HG02798 (cell line): ENCODE measurements at regions not wholly inside any gene's neighbourhood (a gene's known extent, or its start where the extent isn't known, plus 50 kb on each side); places are given as distances from the start of the nearest gene placed in this dataset.
A peak's percentile ranks its signal among the peaks of the same experiment; 100 is the strongest.
"Not testable (repeated sequence)": the region's sequence is repeated elsewhere in the genome, so short reads cannot be mapped to it uniquely, and the experiment has no call there.

Source experiments
- ATAC-seq: cut with Tn5 transposase; IDR thresholded peaks from one replicate; pipeline ENCODE4 v1.9.1; 2021; ENCODE audit warnings: mild to moderate bottlenecking; ENCODE audit not compliant: unreplicated experiment, poor library complexity

DNA sequence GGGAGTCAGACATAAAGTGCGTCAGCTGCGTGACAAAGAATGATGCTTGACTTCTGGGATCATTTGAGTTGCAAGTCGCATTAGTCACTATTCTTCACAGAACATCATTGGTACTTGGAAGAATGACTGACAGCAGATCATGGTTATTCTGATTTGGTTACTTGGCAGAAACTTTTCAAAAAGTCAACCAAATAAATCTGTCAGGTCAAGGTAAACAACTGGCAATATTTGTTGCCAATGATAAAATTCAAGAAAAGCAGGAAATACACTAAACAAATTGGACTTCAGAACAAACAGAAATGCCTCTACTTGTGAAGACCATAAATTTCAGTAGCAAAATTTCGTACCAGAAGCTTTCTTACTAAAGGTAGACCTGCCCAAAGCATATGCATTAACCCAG, 221.6 kb downstream of the TFAP2A start:
- ATAC-seq, result no peak

DNA sequence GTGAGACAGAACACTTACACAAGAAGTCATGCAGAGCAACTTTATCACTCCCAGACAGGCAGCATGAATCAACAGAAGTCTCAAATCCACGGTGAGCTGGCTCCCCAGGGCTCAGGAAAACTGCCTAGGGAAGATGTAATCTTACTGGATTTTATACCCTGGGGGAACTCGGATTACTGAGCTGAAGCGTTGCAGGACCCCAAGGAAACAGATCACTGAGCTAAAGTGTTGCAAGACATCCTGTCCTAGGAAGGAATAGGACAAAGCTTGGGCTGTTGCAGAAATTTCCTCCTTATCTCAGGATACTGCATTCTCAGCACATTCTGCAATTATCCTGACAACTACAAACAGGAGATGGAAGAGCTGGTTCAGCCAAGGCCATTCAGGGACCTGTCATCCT, 224.8 kb downstream of the TFAP2A start:
- no peak for ATAC-seq

DNA sequence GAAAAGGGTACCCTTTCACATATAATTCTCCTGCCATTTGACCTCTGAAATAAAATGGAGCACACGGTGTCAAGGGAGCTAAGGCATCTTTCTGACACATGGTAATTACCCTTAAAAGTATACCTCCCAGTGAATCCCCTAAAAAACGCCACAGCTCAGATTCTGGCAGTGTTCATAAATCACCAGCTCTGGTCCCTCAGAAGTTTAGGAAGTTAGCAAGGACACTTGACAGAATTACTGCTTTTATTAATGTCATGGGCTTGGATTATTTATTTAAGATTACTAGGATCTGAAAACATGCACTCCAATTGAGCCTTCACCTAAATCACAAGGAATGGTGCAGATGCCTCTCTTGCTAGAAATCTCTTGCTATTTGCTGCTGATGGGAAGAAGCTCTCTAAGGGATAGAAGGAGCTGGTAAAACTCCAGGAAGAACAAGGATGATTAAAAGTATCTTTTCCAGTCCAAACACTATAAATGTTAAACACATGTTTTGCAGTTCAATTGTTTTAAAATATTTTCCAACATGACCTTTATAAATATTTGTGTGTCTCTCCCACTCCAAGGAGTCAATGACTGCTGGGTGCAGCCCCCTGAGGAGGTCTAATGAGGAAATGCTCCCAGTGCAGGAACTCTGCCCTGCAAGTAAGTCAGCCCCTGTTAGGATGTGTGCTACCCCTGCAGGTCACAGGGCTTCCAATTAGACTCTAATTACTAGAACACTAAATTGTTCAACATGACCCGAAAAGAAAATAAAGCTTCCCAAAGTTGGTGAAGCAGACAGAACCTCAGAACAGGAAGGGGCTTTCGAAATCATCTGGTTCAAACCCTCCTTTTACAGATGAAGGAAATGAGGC, 230.3 kb downstream of the TFAP2A start:
- ATAC-seq, result no peak

DNA sequence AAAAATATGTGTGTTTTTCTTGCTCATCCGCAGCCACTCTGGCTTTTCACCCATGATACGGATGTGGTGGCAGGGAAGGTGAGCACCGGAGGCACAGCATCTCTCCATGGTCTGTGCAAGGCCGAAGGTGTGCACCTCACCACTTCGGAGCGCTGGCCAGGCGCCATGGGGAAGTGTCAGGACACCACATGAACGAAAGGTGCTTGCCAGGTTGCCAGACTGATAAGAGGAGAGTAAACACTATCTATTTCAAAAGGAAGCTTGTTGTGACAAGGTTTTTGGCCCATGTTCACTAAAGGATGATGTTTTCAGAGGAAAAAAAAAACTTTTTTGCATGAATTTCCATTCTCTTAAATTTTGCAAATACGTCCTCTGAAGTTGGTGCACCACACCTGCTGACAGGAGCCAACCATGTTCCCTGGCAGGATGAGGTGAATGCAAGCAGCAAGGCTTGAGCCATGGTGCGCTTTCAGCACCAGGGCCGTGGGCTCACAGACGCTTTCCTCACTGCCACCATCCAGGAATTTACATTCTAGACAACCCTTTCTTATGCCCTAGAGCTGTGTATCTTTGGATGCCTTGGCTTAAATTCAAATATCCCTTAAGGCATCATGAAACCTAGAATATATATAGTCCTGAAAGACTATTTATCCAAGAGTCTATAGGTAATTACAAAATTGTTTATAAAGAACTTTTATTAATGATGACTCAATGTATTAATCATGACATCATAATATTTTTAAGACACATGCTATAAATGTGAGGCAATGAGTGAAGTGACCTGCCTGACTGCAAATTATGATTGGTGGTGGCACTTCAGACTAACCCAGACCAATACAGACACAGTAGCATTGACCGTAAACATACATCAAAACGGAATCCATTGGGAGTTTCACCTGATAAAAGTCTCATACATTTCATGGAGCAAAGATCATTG, 234.5 kb downstream of the TFAP2A start:
- no peak for ATAC-seq

DNA sequence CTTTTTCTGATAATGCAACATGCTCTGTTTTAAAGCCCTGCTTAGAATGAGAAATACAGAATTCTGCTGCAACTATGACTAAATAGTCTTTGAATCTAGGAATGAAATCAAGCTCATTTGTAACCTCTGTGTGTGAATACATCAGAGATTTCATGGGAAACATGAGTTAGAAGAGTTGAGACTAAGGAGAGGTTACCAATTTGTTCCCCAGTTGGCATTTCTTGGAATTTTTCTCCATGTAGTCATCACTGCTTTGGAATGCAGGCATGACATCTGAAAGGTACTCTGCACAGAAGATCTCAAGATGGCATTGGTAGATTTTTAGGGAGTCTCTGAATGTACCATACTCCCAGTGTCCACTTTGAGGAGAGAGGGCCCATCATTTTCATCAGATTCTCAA, 237.2 kb downstream of the TFAP2A start:
- no peak for ATAC-seq

DNA sequence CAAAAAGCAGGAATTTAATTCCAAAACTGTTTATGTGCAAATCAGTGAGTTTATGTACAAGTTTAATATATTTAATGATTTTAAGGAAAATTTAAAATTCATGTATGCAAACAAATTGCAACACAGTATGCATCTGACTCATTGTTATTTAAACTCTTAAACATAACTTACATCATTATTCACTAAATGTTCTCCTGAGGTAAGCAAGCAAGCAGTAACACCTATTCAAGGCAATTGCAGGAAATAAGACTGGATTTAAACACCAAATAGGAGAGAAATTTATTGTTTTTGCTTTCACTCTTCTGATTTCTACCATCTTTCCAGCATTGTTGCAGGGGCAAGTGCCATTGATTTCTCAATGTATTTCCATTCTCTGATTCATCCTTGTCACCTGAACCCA, 239.5 kb downstream of the TFAP2A start:
- ATAC-seq, result no peak

DNA sequence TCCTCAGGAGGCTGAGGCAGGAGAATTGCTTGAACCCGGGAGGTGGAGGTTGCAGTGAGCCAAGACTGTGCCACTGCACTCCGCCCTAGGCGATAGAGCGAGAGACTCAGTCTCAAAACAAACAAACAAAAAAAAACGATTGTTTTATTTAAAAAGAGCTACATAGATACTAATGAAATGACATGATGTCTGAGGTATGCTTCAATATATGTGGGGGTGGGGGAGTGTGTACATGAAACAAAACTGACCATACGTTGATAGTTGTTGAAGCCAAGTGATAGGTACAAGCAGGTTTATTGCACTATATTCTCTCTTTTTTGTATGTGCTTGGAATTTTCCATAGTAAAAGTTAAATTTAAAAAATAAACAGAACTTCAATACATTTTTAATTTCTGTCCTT, 240.1 kb downstream of the TFAP2A start:
- no peak for ATAC-seq

DNA sequence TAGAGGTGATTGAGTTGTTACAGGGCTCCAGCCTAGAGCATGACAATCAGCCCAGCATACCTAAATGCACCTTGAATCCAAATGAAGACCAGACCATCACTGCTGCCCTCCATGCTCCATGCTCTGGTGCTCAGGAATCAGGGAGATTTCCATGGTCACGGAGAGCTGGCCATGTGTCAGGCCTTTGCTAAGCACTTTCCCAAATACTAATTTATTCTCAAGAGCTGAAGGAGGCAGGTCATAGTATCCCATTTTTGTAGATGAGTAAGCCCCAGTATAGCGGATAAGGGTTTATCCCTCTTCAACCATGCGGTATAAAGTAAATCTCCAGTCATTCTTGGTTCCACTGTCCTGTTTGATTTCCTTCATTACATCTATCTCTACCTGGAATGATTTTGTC, 240.8 kb downstream of the TFAP2A start:
- no peak for ATAC-seq

DNA sequence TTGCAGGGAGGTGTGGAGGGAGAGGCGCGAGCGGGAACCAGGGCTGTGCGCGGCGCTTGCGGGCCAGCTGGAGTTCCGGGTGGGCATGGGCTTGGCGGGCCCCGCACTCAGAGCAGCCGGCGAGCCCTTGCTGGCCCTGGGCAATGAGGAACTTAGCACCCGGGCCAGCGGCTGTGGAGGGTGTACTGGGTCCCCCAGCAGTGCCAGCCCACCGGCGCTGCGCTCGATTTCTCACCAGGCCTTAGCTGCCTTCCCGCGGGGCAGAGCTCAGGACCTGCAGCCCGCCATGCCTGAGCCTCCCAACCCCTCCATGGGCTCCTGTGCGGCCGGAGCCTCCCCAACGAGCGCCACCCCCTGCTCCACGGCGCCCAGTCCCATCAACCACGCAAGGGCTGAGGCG, 243.2 kb downstream of the TFAP2A start:
- not testable (repeated sequence) for ATAC-seq

DNA sequence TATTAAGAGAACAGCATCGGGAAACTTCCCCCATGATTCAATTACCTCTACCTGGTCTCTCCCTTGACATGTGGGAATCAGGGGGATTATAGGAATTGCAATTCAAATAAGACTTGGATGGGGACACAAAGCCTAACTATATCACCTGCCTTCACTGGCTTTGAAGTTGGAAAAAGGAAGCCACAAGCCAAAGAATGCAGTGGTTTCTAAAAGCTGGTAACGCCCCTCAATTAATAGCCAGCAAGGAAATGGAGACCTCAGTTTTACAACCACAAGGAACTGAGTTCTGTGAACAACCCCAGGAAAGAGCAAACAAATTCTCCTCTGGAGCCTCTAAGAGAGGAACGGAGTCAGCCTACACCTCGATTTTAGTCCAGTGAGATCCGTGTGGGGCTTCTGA, 244.1 kb downstream of the TFAP2A start:
- ATAC-seq, result no peak

DNA sequence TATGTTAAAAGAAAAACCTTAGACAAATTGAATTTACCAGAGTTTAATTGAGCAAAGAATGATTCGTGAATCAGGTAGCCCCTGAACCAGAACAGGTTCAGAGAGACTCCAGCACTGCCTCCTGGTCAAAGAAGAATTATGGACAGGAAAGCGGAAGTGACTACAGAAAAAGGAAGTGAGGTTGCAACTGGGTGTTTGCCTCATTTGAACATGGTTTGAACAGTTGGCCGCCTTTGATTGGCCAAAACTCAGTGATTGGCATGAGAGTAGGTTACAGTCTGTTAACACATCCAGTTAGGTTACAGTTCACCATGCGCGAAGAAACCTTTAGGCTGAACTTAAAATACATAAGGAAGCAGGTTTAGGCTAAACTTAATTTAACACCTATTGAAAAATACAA, 248.8 kb downstream of the TFAP2A start:
- no peak for ATAC-seq

DNA sequence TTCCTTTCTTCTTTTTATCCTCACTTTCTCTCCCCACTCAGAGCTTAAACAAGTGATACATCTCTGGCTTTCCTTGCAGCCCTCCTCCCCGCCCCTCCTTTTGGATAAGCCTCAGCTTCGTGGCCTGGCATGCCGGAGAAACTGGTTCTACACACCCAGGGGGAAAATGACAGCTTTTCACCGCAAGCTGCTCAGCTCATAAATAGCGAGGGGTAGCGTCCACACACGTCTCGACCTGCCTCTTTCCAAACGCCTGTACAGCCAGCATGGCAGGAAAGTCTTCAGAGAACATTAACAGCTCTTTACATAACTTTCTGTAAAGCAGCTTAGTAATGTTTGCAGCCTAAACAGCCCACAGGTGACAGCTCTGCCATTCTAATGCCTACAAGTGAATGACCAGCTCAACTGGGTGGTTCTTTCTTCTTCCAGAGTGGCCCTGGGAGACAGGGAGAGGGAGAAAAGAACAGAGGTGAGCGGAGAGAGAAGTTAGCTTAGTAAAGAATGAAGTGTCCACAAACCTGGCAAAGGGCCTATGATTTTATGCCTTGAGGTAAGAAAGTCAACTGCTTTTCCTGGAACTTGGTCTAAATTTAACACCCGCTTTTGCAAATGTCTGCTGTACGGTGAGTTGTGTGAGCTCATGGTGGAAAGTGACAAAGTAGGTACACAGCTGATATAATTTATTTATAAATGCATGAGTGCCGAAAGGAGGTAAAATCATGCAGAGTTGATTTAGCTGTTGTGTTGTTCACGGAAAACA, 251.5 kb downstream of the TFAP2A start:
- ATAC-seq, result no peak

DNA sequence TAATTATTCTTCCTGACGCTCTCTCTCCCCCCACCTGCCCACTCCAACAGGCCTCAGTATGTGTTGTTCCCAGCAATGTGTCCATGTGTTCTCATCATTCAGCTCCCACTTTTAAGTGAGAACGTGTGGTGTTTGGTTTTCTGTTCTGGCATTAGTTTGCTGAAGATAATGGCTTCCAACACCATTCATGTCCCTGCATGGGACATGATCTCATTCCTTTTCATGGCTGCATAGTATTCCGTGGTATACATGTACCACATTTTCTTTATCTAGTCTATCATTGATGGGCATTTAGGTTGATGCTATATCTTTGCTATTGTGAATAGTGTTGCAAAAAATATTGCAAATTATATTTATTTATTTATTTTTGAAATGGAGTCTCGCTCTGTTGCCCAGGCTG, 258.0 kb downstream of the TFAP2A start:
- no peak for ATAC-seq

DNA sequence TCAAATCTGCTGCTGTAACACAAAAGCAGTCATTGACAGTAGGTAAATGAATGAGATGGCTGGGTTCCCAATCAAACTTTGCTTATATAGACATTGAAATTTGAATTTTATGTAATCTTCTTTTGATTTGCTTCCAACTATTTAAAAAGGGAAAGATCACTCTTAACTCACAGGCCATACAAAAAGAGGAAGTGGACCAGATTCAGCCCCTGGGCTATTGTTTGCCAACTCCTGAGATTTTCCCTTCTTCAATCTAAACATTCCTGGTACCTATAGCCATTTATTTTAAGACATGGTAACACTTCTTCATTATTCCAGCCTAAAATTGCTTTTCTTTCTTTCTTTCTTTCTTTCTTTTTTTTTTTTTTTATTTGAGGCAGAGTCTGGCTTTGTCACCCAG, 260.6 kb downstream of the TFAP2A start:
- ATAC-seq, result no peak

DNA sequence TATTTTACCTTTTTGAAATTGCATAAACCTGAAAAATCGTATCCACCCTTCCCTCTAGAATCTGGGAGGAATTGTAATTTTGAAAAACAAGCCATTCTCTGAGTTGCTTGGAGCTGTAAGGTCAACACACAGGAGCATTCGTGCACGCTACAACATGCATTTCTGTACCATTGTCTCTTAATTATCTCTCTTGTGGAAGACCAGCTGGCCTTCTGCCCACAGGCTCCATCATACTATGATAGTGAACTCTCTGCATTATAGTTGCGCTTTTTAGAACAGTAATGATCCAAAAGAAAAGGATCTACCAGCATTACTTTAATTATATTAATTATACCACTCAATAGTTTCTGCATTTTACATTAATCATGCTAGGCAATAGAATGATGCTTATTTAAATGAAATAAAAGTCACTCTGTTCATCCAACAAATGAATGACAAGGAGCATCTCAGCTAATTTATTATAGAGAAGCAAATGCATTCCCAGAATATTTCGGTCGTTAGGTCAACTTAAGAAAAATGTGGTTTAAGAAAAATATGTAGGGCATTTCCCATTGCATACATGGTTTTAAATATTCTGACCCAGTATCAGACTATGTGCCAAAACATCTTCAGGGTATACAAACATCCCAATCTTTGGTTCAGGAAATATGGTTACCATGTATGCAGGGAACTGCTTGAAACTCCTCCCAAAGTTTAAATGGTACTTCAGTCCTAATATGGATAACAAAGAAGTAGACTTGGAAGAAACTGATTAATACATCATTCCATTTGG, 263.5 kb downstream of the TFAP2A start:
- ATAC-seq, result no peak

DNA sequence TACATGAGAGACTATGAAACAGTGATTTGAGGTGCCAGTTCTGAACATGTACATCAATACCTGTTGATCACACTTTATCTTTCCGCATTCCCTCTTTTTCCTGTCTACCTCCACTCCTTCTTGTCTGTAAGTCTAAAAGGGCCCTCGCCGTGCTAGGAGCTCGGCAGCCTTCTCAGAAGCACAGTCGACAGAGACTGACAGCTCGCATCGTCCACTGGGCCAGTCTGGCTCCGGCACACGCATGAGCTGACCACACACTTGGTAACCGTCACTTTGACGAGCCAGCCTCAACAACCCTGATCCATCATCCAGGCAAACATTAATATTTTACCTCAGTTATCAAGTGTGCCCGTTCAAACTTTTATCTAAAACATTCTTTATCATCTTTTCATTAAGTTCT, 265.3 kb downstream of the TFAP2A start:
- no peak for ATAC-seq

DNA sequence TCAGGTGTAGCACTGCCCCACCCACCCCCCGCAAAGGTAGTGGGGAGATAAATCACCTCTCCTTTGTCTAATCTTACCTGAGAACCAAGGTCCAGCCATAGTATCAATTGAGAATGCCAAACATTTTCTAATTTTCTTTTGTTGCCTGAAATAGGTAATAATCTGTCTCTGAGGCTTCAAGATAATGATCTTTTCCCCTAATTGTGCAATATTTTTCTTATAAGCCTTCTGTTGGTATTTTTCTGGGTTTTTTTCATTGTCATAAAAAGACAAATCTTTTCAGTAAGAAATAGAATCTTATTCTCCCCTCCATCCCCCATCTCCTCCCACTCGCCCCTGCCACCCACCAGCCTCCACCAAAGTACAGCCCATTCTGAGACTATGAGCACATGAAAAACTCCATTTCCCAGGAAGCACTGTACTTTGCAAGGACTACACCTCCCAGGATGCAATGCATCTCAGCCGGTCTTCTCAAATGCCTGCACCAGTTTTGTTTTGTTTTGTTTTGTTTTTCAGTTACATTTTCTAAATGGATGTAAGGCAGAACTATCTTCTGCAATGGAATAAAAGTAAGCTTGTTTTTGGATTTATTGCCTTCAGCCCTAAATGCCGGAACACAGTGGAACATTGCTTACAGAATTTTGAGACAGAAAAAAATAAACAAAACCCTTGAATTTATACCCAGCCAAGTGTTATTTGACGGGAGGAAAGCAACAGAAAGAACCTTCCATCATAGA, 268.0 kb downstream of the TFAP2A start:
- peak; percentile 99 for ATAC-seq

DNA sequence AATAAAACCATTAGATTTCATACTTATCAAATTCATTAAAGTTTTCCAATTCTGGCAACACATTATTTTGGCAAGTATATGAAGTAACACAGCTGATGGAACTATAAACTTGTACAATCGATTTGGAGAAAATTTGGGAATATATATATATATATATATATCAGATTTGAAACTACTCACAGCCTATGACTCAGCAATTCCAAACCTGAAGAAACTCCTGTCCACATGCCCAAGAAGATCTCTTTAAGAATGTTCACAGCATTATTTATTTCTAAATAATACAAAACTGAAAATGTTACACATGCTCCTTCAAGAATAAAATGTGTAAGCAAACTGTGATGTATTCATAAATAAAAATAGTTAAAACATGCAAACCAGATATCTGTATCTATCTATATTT, 270.1 kb downstream of the TFAP2A start:
- no peak for ATAC-seq

DNA sequence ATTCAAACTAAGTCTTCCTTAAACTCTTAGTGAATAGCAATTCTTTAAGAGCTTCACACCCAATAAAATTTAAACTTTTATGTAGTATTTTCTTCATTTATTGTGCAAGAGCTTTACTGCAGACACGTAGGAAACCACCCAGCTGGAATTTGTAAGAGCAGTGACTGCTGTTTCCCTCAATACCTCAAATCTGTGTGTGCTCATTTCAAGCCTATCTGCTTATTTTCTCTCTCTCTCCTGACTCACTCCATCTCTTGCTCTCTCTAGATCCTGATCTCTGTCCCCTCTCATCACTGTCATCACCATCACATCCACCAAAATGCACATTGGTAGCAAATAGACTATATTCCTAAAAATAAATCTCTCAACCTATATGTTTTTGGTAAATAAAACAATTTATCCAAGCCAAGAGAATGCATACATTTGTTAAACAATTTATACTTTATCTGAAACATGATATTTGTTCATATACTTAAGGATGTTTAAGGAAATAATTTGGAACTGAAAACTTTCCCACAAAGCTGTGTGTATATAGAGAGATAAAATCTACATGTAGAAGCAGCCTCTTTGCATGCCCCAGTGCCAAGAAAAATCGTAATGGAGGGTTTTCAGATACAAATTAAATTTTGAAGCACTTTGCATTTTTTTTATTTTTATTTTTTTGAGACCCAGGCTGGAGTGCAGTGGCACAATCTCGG, 273.0 kb downstream of the TFAP2A start:
- no peak for ATAC-seq
